GM12875 (cell line): ENCODE measurements at regions not wholly inside any gene's neighbourhood (a gene's known extent, or its start where the extent isn't known, plus 50 kb on each side); places are given as distances from the start of the nearest gene placed in this dataset.
"Not testable (repeated sequence)": the region's sequence is repeated elsewhere in the genome, so short reads cannot be mapped to it uniquely, and the experiment has no call there.

ENCODE experiments used
- H3K4me3 ChIP-seq: one replicate; pipeline ENCODE4 v1.5.1; 2011; ENCODE audit warnings: low read depth, low read length, control low read depth
- CTCF ChIP-seq: IDR thresholded peaks from 2 replicates; pipeline ENCODE4 v1.5.1; 2011; ENCODE audit warnings: low read depth, mild to moderate bottlenecking, control low read depth, inconsistent platforms, low read length, moderate library complexity, borderline replicate concordance; ENCODE audit not compliant: insufficient read depth

DNA sequence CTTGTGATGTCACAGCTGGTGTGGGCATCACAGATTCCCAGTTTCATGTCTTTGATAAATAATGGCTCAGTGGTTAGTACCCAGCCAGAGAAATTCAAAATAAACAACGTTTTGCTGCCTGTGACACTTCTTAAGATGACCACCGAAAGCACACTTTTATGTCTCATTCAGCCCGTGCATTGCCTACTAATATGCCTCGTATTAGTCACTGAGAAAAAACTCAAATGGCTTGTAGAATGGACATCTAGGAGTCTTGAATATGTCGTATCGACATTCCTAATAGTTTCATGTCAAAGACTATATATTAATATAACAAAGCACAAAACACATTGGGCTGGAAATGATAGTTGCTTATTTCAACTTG lies 103.9 kb upstream of the FAT1 start:
- no peak overlapping the region for H3K4me3 ChIP-seq
- no peak for TF ChIP-seq CTCF

DNA sequence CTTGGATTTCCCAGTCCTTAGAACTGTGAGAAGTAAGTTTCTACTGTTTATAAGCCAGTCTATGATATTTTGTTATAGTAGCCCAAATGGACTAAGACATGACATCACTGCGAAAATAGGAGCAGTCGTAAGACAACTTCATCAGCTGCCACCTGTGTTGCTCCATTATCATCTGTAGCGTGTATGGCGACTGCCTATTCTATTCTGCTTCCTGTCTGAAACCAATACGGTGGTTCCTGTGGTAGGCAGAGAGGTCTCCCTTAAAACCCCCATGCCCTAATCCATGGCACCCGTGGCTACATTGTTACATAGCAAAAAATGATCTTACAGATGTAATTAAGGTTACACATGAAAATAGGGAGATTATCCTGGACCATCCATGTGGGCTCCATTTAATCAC lies 105.4 kb upstream of the FAT1 start:
- H3K4me3 ChIP-seq = no peak overlapping the region
- no peak for TF ChIP-seq CTCF

- no peak overlapping the region for H3K4me3 ChIP-seq
- TF ChIP-seq CTCF = no peak
Observed at GRCh38 chr4:186829740-186830449, 106.2 kb upstream of the FAT1 start.

DNA sequence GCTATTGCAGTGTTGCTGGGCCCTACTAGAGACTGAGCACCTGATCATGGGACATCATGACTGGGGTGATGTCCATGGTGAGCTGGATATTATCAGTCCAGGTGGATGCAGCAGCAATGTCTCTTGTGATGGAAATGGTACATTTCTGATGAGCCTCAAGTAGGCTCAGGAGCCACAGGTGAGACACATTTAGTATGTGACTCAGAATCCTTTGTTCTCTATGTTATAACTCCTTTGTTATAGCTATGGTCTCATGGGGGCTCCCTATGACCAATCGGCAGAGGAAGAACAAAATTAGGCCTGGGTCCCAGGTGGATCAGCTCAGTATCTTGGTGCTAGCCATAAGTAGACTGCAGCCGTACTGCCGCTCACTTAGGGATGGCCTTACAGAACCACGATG lies 107.9 kb upstream of the FAT1 start:
- H3K4me3 ChIP-seq = no peak overlapping the region
- TF ChIP-seq CTCF = no peak

- no peak for TF ChIP-seq CTCF
- no peak overlapping the region for H3K4me3 ChIP-seq
Observed at GRCh38 chr4:186832906-186833305, 109.2 kb upstream of the FAT1 start.

GRCh38 chr4:186837463-186837862 lies 113.8 kb upstream of the FAT1 start:
- not testable (repeated sequence) for H3K4me3 ChIP-seq

- no peak overlapping the region for H3K4me3 ChIP-seq
- no peak for TF ChIP-seq CTCF
Observed at GRCh38 chr4:186838295-186838694, 114.6 kb upstream of the FAT1 start.
